ENCODE measurements at regions not wholly inside any gene's neighbourhood (a gene's known extent, or its start where the extent isn't known, plus 50 kb on each side); places are given as distances from the start of the nearest gene placed in this dataset.

- TF ChIP-seq PRDM2 (tag by site-specific recombination; IDR thresholded peaks at IDR 0.05; ENCODE audit: borderline replicate concordance) (no peak), ZEB2 (tag by site-specific recombination; IDR thresholded peaks at IDR 0.05) (no peak), ZNF664 (tag by site-specific recombination; IDR thresholded peaks at IDR 0.05) (no peak)
Measured at GRCh38 chr1:186575348-186575747, 104.9 kb downstream of the PTGS2 start (continued).

GRCh38 chr1:186574926-186575325, 105.3 kb downstream of the PTGS2 start:
- Histone ChIP-seq H3K9me3 (ENCODE audit: control insufficient read depth, insufficient read depth, low read depth, low read length) (no peaks in the 10 kb centered on the region), H3K27ac (ENCODE audit: extremely low read depth, low read depth, low read length) (no peak overlapping the region), H3K4me3 (ENCODE audit: low read depth, low read length) (no peak overlapping the region), H3K4me1 (ENCODE audit: control insufficient read depth, insufficient read depth, low read length) (no peaks in the 10 kb centered on the region), H3K36me3 (ENCODE audit: control insufficient read depth in 2 of 2, insufficient read depth in 1 of 2, low read length in 2 of 2) (no peaks in the 10 kb centered on the region)
- ChIA-PET POLR2A (no interaction called here), CTCF (no interaction called here)
- TF ChIP-seq ZNF391 (tag by site-specific recombination; IDR thresholded peaks at IDR 0.05; ENCODE audit: borderline replicate concordance, low read depth): no peak
- TF ChIP-seq GLIS2 (tag by site-specific recombination; IDR thresholded peaks at IDR 0.05): no peak
- no peak for TF ChIP-seq EGR2 (tag by site-specific recombination; IDR thresholded peaks at IDR 0.05; ENCODE audit: low read depth)
- no peak for TF ChIP-seq ZNF184 (tag by site-specific recombination; IDR thresholded peaks at IDR 0.05)
- no peak for TF ChIP-seq ZNF112 (tag by site-specific recombination; IDR thresholded peaks at IDR 0.05)
- TF ChIP-seq ZNF701 (tag by site-specific recombination; IDR thresholded peaks at IDR 0.05): no peak
- TF ChIP-seq ZNF354C (tag by site-specific recombination; IDR thresholded peaks at IDR 0.05; ENCODE audit: borderline replicate concordance, low read depth): no peak
- TF ChIP-seq ZBTB8A (tag by site-specific recombination; IDR thresholded peaks at IDR 0.05): no peak
- TF ChIP-seq ZNF600 (tag by site-specific recombination; IDR thresholded peaks at IDR 0.05): no peak
- no peak for TF ChIP-seq ZFP69B (tag by site-specific recombination; IDR thresholded peaks at IDR 0.05)
- no peak for TF ChIP-seq RBAK (tag by site-specific recombination; IDR thresholded peaks at IDR 0.05)
- no peak for TF ChIP-seq ZSCAN5A (tag by site-specific recombination; IDR thresholded peaks at IDR 0.05)

GRCh38 chr1:186572509-186572908, 107.7 kb downstream of the PTGS2 start:
- no peaks in the 10 kb centered on the region for H3K4me1 ChIP-seq (ENCODE audit: control insufficient read depth, insufficient read depth, low read length)
- ChIA-PET CTCF (no interaction called here), POLR2A (no interaction called here)
- H3K4me3 ChIP-seq (ENCODE audit: low read depth, low read length): no peak overlapping the region
- TF ChIP-seq OSR2 (tag by site-specific recombination; IDR thresholded peaks at IDR 0.05) (no peak), ZNF561 (tag by site-specific recombination; IDR thresholded peaks at IDR 0.05; ENCODE audit: borderline replicate concordance) (no peak), ZNF776 (tag by site-specific recombination; IDR thresholded peaks at IDR 0.05; ENCODE audit: borderline replicate concordance) (no peak), HIC1 (tag by site-specific recombination; IDR thresholded peaks at IDR 0.05) (no peak), ZSCAN4 (tag by site-specific recombination; IDR thresholded peaks at IDR 0.05) (no peak), ZNF621 (tag by site-specific recombination; IDR thresholded peaks at IDR 0.05) (no peak)
- no peaks in the 10 kb centered on the region for H3K9me3 ChIP-seq (ENCODE audit: control insufficient read depth, insufficient read depth, low read depth, low read length)
- no peaks in the 10 kb centered on the region for H3K36me3 ChIP-seq (ENCODE audit: control insufficient read depth in 2 of 2, insufficient read depth in 1 of 2, low read length in 2 of 2)
- H3K27ac ChIP-seq (ENCODE audit: extremely low read depth, low read depth, low read length): no peak overlapping the region

Measured in HEK293 (cell line).